IMR-90 (cell line): ENCODE measurements at regions not wholly inside any gene's neighbourhood (a gene's known extent, or its start where the extent isn't known, plus 50 kb on each side); places are given as distances from the start of the nearest gene placed in this dataset.

Source experiments
- ATAC-seq: fragments of 200-7000 bp; cut with Tn5 transposase; 2 replicates; pipeline ENCODE4 v1.9.1; 2020; ENCODE audit warnings: low read depth, mild to moderate bottlenecking, moderate library complexity
- BruUV-seq: library from RNA; stranded (reverse); fragments of 400-500 nt; replicated peaks from 2 replicates; lab custom pipeline; 2021; lab: Mats Ljungman, UMichigan
- CTCF ChIA-PET: fragments of 300-600 bp; formaldehyde crosslinking; extraction: SDS; loops from one replicate; lab custom pipeline; 2021; ENCODE audit warnings: antibody characterized with exemption; lab: Yijun Ruan, JAX
- POLR2A ChIA-PET: fragments of 300-600 bp; sonication (Branson Sonifier 250); formaldehyde crosslinking; loops from one replicate; lab custom pipeline; 2022; ENCODE audit warnings: antibody characterized with exemption; ENCODE audit not compliant: unreplicated experiment; lab: Charles Lee
- DNase-seq: peaks from one replicate; pipeline ENCODE4 v3.0.0; 2013
- H2AFZ ChIP-seq: replicated peaks from 2 replicates; pipeline ENCODE3; 2013; ENCODE audit warnings: low read length, mild to moderate bottlenecking; ENCODE audit not compliant: poor library complexity
- H2AK5ac ChIP-seq: 2 replicates; pipeline ENCODE4 v1.6.1; 2013; ENCODE audit warnings: low read depth, low read length, inconsistent platforms
- H2AK9ac ChIP-seq: replicated peaks from 2 replicates; pipeline ENCODE3; 2013; ENCODE audit warnings: mild to moderate bottlenecking, low read depth, low read length, moderate library complexity; ENCODE audit not compliant: poor library complexity
- H2BK120ac ChIP-seq: 2 replicates; pipeline ENCODE4 v1.6.1; 2013; ENCODE audit warnings: low read depth, low read length, inconsistent platforms
- H2BK15ac ChIP-seq: 3 replicates; pipeline ENCODE4 v1.6.1; 2013; ENCODE audit warnings: low read depth, low read length, inconsistent platforms
- H2BK20ac ChIP-seq: 2 replicates; pipeline ENCODE4 v1.6.1; 2013; ENCODE audit warnings: low read depth, mild to moderate bottlenecking, inconsistent platforms, low read length, moderate library complexity
- H2BK5ac ChIP-seq: 2 replicates; pipeline ENCODE4 v1.6.1; 2013; ENCODE audit warnings: mild to moderate bottlenecking, low read depth, low read length, inconsistent platforms; ENCODE audit not compliant: poor library complexity, severe bottlenecking
- H3K14ac ChIP-seq: replicated peaks from 2 replicates; pipeline ENCODE4 v1.6.1; 2013; ENCODE audit warnings: low read depth, low read length, inconsistent platforms
- H3K18ac ChIP-seq: 2 replicates; pipeline ENCODE4 v1.6.1; 2013; ENCODE audit warnings: low read depth, low read length, control low read depth
- H3K23ac ChIP-seq: 2 replicates; pipeline ENCODE4 v1.6.1; 2013; ENCODE audit warnings: low read depth, low read length, inconsistent platforms
- H3K27ac ChIP-seq: 2 replicates; pipeline ENCODE4 v1.5.1; 2013; ENCODE audit warnings: mild to moderate bottlenecking, control low read depth, low read length; ENCODE audit not compliant: insufficient read depth
- H3K27me3 ChIP-seq: 2 replicates; pipeline ENCODE4 v1.6.1; 2013; ENCODE audit warnings: low read length; ENCODE audit not compliant: control insufficient read depth, insufficient read depth
- H3K36me3 ChIP-seq: 2 replicates; pipeline ENCODE4 v1.6.1; 2013; ENCODE audit warnings: low read length, mixed read lengths; ENCODE audit not compliant: control insufficient read depth, insufficient read depth
- H3K4ac ChIP-seq: 2 replicates; pipeline ENCODE4 v1.6.1; 2013; ENCODE audit warnings: low read depth, low read length, inconsistent platforms
- H3K4me1 ChIP-seq: 2 replicates; pipeline ENCODE4 v1.6.1; 2013; ENCODE audit warnings: low read length, mixed read lengths; ENCODE audit not compliant: control insufficient read depth, insufficient read depth
- H3K4me2 ChIP-seq: 2 replicates; pipeline ENCODE4 v1.6.1; 2013; ENCODE audit warnings: low read depth, mild to moderate bottlenecking, control low read depth, low read length, moderate library complexity
- H3K4me3 ChIP-seq: 2 replicates; pipeline ENCODE4 v1.5.1; 2013; ENCODE audit warnings: low read depth, mild to moderate bottlenecking, control low read depth, low read length, moderate library complexity; ENCODE audit not compliant: insufficient read depth
- H3K56ac ChIP-seq: 2 replicates; pipeline ENCODE4 v1.6.1; 2013; ENCODE audit warnings: low read length, inconsistent platforms; ENCODE audit not compliant: insufficient read depth; ENCODE audit errors: extremely low read depth
- H3K79me1 ChIP-seq, 2 experiments: 2 replicates each; pipeline ENCODE4 v1.6.1; 2013; ENCODE audit warnings: low read length in 2 of 2, inconsistent platforms in 1 of 2, low read depth in 1 of 2
- H3K9ac ChIP-seq: 2 replicates; pipeline ENCODE4 v1.6.1; 2013; ENCODE audit warnings: low read depth, low read length, control low read depth
- H3K9me1 ChIP-seq: 2 replicates; pipeline ENCODE4 v1.6.1; 2013; ENCODE audit warnings: low read length, inconsistent platforms; ENCODE audit not compliant: insufficient read depth
- H3K9me3 ChIP-seq: 2 replicates; pipeline ENCODE4 v1.6.1; 2013; ENCODE audit warnings: low read length; ENCODE audit not compliant: control insufficient read depth, insufficient read depth
- H4K20me1 ChIP-seq: 2 replicates; pipeline ENCODE4 v1.6.1; 2013; ENCODE audit warnings: low read length, inconsistent platforms; ENCODE audit not compliant: insufficient read depth
- H4K5ac ChIP-seq: 2 replicates; pipeline ENCODE4 v1.6.1; 2013; ENCODE audit warnings: mild to moderate bottlenecking, low read depth, low read length, control low read depth
- H4K8ac ChIP-seq, 2 experiments: 2 replicates each; pipeline ENCODE4 v1.6.1; 2013; ENCODE audit warnings: low read depth in 2 of 2, low read length in 2 of 2, control low read depth in 1 of 2, inconsistent platforms in 1 of 2
- H4K91ac ChIP-seq: 2 replicates; pipeline ENCODE4 v1.6.1; 2013; ENCODE audit warnings: low read depth, low read length, inconsistent platforms; ENCODE audit not compliant: insufficient read depth
- CEBPB ChIP-seq: IDR thresholded peaks from 2 replicates; pipeline ENCODE4 v1.6.1; 2012; ENCODE audit warnings: low read depth, low read length, improper control_type of control experiment
- FOS ChIP-seq: fragments of 150-350 bp; IDR thresholded peaks from 2 replicates; pipeline ENCODE4 v1.6.1; 2016; ENCODE audit warnings: low read depth, low read length
- POLR2A ChIP-seq: IDR thresholded peaks from 2 replicates; pipeline ENCODE4 v1.6.1; 2012; ENCODE audit warnings: mild to moderate bottlenecking, low read depth, low read length
- RCOR1 ChIP-seq: IDR thresholded peaks from 2 replicates; pipeline ENCODE4 v1.6.1; 2012; ENCODE audit warnings: mild to moderate bottlenecking, low read length, improper control_type of control experiment; ENCODE audit not compliant: insufficient replicate concordance
- SMC3 ChIP-seq: fragments of 150-350 bp; IDR thresholded peaks from 2 replicates; pipeline ENCODE4 v1.6.1; 2016; ENCODE audit warnings: low read depth, mild to moderate bottlenecking, antibody characterized with exemption, low read length, moderate library complexity
- WGBS, 2 experiments: methylation state at CpG; one replicate each; pipeline versions ENCODE4 v1.1.5 to v1.1.7; 2013; ENCODE audit warnings: missing lambda C conversion rate in 2 of 2; ENCODE audit not compliant: insufficient read length in 1 of 2; ENCODE audit errors: extremely low coverage in 2 of 2; 5-methylcytosine and 5-hydroxymethylcytosine counted together
- dilution Hi-C: fragments of 300-500 bp; cut with HindIII; formaldehyde crosslinking; loops from one replicate; pipeline ENCODE4 v1.14.3; 2018; ENCODE audit warnings: low sequenced_read_pairs; ENCODE audit not compliant: unreplicated experiment
- in situ Hi-C: fragments of 300-500 bp; cut with MboI; formaldehyde crosslinking; loops from 3 replicates; pipeline ENCODE4 v1.14.3; 2019; ENCODE audit warnings: low sequenced_read_pairs, inconsistent platforms, mixed read lengths
- intact Hi-C: fragments of 100-400 bp; cut with micrococcal nuclease; formaldehyde crosslinking; loops from 2 replicates; pipeline ENCODE4 v1.10.0; 2022
- TF ChIP-seq, protein P1 (sequence below): fragments of 150-350 bp; IDR thresholded peaks from 2 replicates; pipeline ENCODE4 v1.6.1; 2017; ENCODE audit warnings: mild to moderate bottlenecking, antibody characterized with exemption, low read length, low read depth
- TF ChIP-seq, protein P2 (sequence below): fragments of 150-350 bp; IDR thresholded peaks from 2 replicates; pipeline ENCODE4 v1.6.1; 2016; ENCODE audit warnings: low read depth, mild to moderate bottlenecking, low read length, moderate library complexity, borderline replicate concordance

- no peak for ATAC-seq
- Histone ChIP-seq H2AK5ac (no peak overlapping the region), H3K27ac (no peak overlapping the region), H3K4me1 (no peaks in the 10 kb centered on the region), H3K4me2 (no peak overlapping the region), H3K36me3 (no peaks in the 10 kb centered on the region), H2BK120ac (no peak overlapping the region), H4K5ac (no peak overlapping the region), H3K56ac (no peak overlapping the region), H3K27me3 (peaks cover 2% of the 10 kb centered on the region; the same call in 1 of the 2 replicates), H3K9me3 (no peaks in the 10 kb centered on the region), H2AFZ (no peak overlapping the region), H3K4me3 (no peak overlapping the region), H2BK20ac (no peak overlapping the region), H3K18ac (no peak overlapping the region), H4K91ac (no peak overlapping the region), H2BK15ac (no peak overlapping the region), H3K9ac (no peak overlapping the region), H2BK5ac (no peak overlapping the region), H3K4ac (no peak overlapping the region), H3K23ac (no peak overlapping the region), H3K14ac (no peak overlapping the region), H3K79me1 (no peaks in the 10 kb centered on the region), H3K9me1 (no peaks in the 10 kb centered on the region), H4K20me1 (no peaks in the 10 kb centered on the region), H2AK9ac (no peak overlapping the region), H4K8ac (no peak overlapping the region)
- ChIA-PET POLR2A (no interaction called here), CTCF (no interaction called here)
- in situ Hi-C loops: no loop called here
- dilution Hi-C loops: no loop called here
- intact Hi-C loops: no loop called here
- DNase-seq: no peak
- BruUV-seq: no TSS peak
- no CpG with 5 or more reads among the region's 3 CpGs for WGBS, 2 experiments
- TF ChIP-seq POLR2A (no peak), CEBPB (no peak), SMC3 (no peak), RCOR1 (no peak), FOS (no peak)
- TF ChIP-seq, protein P1, sequence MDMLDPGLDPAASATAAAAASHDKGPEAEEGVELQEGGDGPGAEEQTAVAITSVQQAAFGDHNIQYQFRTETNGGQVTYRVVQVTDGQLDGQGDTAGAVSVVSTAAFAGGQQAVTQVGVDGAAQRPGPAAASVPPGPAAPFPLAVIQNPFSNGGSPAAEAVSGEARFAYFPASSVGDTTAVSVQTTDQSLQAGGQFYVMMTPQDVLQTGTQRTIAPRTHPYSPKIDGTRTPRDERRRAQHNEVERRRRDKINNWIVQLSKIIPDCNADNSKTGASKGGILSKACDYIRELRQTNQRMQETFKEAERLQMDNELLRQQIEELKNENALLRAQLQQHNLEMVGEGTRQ: no peak
- TF ChIP-seq, protein P2, sequence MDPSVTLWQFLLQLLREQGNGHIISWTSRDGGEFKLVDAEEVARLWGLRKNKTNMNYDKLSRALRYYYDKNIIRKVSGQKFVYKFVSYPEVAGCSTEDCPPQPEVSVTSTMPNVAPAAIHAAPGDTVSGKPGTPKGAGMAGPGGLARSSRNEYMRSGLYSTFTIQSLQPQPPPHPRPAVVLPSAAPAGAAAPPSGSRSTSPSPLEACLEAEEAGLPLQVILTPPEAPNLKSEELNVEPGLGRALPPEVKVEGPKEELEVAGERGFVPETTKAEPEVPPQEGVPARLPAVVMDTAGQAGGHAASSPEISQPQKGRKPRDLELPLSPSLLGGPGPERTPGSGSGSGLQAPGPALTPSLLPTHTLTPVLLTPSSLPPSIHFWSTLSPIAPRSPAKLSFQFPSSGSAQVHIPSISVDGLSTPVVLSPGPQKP: no peak
These were observed 104.4 kb upstream of the NYAP2 start for GRCh38 chr2:225295102-225295501.
